ENCODE measurements at regions not wholly inside any gene's neighbourhood (a gene's known extent, or its start where the extent isn't known, plus 50 kb on each side); places are given as distances from the start of the nearest gene placed in this dataset.

DNA sequence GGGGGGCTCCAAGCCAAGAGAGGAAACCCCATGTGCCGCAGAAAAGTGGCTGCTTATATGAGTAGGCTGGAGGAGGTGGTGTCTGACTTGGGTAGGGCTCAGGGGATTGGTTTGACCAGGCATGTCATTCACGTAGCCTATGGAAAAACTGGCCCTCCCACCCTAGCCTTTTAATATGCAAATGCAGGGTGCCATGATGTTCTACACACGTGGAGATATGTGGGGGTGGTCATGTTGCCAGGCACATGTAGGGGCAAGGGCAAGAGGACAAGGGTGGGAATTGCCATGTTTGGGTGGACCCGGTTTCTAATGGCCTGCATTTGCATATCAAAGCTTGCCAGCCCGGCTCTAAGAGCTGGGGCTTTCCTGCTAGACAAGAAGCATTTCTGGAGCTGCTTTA is 86.9 kb upstream of the SHISA3 start:
- POLR2A ChIA-PET = no interaction called here
- no peaks in the 10 kb centered on the region for H3K9me2 ChIP-seq (ENCODE audit: insufficient read depth)
- no peaks in the 10 kb centered on the region for H3K9me3 ChIP-seq (ENCODE audit: control insufficient read depth in 1 of 2, insufficient read depth in 1 of 2, low read depth in 1 of 2, low read length in 2 of 2)
- H3K79me2 ChIP-seq (ENCODE audit: insufficient read depth, low read length) = no peaks in the 10 kb centered on the region
- H2AFZ ChIP-seq (ENCODE audit: low read depth, low read length, poor library complexity, severe bottlenecking) = no peak overlapping the region
- H3K27ac ChIP-seq (ENCODE audit: low read depth, low read length) = no peak overlapping the region
- no TSS peak for BruUV-seq (replicated peaks)
- H3K27me3 ChIP-seq (ENCODE audit: insufficient read depth, low read length) = no peaks in the 10 kb centered on the region
- no peak overlapping the region for H3K4me2 ChIP-seq (ENCODE audit: low read length)
- H3K9ac ChIP-seq (ENCODE audit: low read length) = no peak overlapping the region
- no peaks in the 10 kb centered on the region for H4K20me1 ChIP-seq (ENCODE audit: insufficient read depth)
- DNase-seq (ENCODE audit: low read depth, low spot score) = no peak
- TF ChIP-seq, protein P1, sequence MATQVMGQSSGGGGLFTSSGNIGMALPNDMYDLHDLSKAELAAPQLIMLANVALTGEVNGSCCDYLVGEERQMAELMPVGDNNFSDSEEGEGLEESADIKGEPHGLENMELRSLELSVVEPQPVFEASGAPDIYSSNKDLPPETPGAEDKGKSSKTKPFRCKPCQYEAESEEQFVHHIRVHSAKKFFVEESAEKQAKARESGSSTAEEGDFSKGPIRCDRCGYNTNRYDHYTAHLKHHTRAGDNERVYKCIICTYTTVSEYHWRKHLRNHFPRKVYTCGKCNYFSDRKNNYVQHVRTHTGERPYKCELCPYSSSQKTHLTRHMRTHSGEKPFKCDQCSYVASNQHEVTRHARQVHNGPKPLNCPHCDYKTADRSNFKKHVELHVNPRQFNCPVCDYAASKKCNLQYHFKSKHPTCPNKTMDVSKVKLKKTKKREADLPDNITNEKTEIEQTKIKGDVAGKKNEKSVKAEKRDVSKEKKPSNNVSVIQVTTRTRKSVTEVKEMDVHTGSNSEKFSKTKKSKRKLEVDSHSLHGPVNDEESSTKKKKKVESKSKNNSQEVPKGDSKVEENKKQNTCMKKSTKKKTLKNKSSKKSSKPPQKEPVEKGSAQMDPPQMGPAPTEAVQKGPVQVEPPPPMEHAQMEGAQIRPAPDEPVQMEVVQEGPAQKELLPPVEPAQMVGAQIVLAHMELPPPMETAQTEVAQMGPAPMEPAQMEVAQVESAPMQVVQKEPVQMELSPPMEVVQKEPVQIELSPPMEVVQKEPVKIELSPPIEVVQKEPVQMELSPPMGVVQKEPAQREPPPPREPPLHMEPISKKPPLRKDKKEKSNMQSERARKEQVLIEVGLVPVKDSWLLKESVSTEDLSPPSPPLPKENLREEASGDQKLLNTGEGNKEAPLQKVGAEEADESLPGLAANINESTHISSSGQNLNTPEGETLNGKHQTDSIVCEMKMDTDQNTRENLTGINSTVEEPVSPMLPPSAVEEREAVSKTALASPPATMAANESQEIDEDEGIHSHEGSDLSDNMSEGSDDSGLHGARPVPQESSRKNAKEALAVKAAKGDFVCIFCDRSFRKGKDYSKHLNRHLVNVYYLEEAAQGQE (IDR thresholded peaks at IDR 0.05; ENCODE audit: low read depth) = no peak
- TF ChIP-seq ZNF274 (IDR thresholded peaks at IDR 0.05; ENCODE audit: low read depth, low read length) (no peak), SIN3A (IDR thresholded peaks at IDR 0.05; ENCODE audit: low read depth) (no peak), EZH2 (IDR thresholded peaks at IDR 0.05) (no peak), ELF1 (IDR thresholded peaks at IDR 0.05; ENCODE audit: borderline replicate concordance, low read depth) (no peak), SP1 (IDR thresholded peaks at IDR 0.05; ENCODE audit: low read depth) (no peak), TCF7L2 (IDR thresholded peaks at IDR 0.05; ENCODE audit: borderline replicate concordance, extremely low read depth, insufficient read depth, insufficient read length) (no peak)
- CTCF ChIA-PET = no interaction called here
- ATAC-seq = no peak
- RAD21 ChIA-PET (ENCODE audit: low non-redundant PET in 1 of 2, low total read pairs in 2 of 2, uncharacterized antibody in 2 of 2, unreplicated experiment in 2 of 2) = no interaction called here
- H3K36me3 ChIP-seq (ENCODE audit: control insufficient read depth in 1 of 2, insufficient read depth in 2 of 2, low read length in 2 of 2) = no peaks in the 10 kb centered on the region
- H3K4me1 ChIP-seq (ENCODE audit: control insufficient read depth in 1 of 2, insufficient read depth in 2 of 2, low read length in 2 of 2) = peaks cover 0 to 9% of the 10 kb centered on the region in 2 experiments; a peak in 1 of 4 replicates
- no peak overlapping the region for H3K4me3 ChIP-seq (replicated peaks in 1 of 2; ENCODE audit: low read depth in 1 of 2, low read length in 2 of 2)
- intact Hi-C loops (cut with micrococcal nuclease) = no loop called here

DNA sequence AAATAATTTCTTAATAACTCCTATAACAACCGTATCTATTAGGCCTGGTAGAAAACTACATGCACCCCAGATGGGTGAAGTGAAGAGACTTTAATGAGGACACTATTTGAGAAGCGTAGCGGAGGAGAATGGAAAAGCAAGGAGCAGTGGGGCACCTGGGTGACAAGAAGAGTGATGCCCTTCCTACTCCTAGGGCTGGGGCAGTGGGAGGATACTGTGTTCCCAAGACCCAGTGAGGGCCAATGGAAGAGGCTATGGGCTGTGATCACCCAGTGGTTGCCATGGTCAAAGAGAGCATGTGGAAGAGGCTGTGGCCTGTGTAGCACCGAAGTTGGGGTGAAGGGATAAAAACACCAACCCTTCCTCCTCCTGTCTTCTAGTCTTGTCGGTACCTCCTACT is 86.5 kb upstream of the SHISA3 start:
- Histone ChIP-seq H3K4me2 (ENCODE audit: low read length) (no peak overlapping the region), H3K36me3 (ENCODE audit: control insufficient read depth in 1 of 2, insufficient read depth in 2 of 2, low read length in 2 of 2) (no peaks in the 10 kb centered on the region), H2AFZ (ENCODE audit: low read depth, low read length, poor library complexity, severe bottlenecking) (no peak overlapping the region), H3K9ac (ENCODE audit: low read length) (no peak overlapping the region), H3K9me2 (ENCODE audit: insufficient read depth) (no peaks in the 10 kb centered on the region), H3K9me3 (ENCODE audit: control insufficient read depth in 1 of 2, insufficient read depth in 1 of 2, low read depth in 1 of 2, low read length in 2 of 2) (no peaks in the 10 kb centered on the region), H3K79me2 (ENCODE audit: insufficient read depth, low read length) (no peaks in the 10 kb centered on the region), H3K27ac (ENCODE audit: low read depth, low read length) (no peak overlapping the region), H3K4me3 (replicated peaks in 1 of 2; ENCODE audit: low read depth in 1 of 2, low read length in 2 of 2) (no peak overlapping the region), H4K20me1 (ENCODE audit: insufficient read depth) (no peaks in the 10 kb centered on the region), H3K4me1 (ENCODE audit: control insufficient read depth in 1 of 2, insufficient read depth in 2 of 2, low read length in 2 of 2) (peaks cover 0 to 9% of the 10 kb centered on the region in 2 experiments; a peak in 1 of 4 replicates), H3K27me3 (ENCODE audit: insufficient read depth, low read length) (no peaks in the 10 kb centered on the region)
- RAD21 ChIA-PET (ENCODE audit: low non-redundant PET in 1 of 2, low total read pairs in 2 of 2, uncharacterized antibody in 2 of 2, unreplicated experiment in 2 of 2) = no interaction called here
- BruUV-seq (replicated peaks) = no TSS peak
- DNase-seq (ENCODE audit: low read depth, low spot score) (no peak), ATAC-seq (no peak)
- POLR2A ChIA-PET = no interaction called here
- CTCF ChIA-PET = no interaction called here
- intact Hi-C loops (cut with micrococcal nuclease) = no loop called here
- TF ChIP-seq JUND (IDR thresholded peaks at IDR 0.05) (no peak), SRF (IDR thresholded peaks at IDR 0.05; ENCODE audit: low read depth) (no peak), RAD21 (IDR thresholded peaks at IDR 0.05; ENCODE audit: low read depth) (no peak), POLR2AphosphoS5 (IDR thresholded peaks at IDR 0.05; ENCODE audit: low read depth, low read length) (no peak), YY1 (IDR thresholded peaks at IDR 0.05; ENCODE audit: extremely low read depth, insufficient replicate concordance, low read depth, low read length) (no peak), EZH2 (IDR thresholded peaks at IDR 0.05) (no peak), ZNF274 (IDR thresholded peaks at IDR 0.05; ENCODE audit: low read depth, low read length) (no peak)
- TF ChIP-seq, protein P2, sequence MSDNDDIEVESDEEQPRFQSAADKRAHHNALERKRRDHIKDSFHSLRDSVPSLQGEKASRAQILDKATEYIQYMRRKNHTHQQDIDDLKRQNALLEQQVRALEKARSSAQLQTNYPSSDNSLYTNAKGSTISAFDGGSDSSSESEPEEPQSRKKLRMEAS (IDR thresholded peaks at IDR 0.05) = no peak
- TF ChIP-seq, protein P3, sequence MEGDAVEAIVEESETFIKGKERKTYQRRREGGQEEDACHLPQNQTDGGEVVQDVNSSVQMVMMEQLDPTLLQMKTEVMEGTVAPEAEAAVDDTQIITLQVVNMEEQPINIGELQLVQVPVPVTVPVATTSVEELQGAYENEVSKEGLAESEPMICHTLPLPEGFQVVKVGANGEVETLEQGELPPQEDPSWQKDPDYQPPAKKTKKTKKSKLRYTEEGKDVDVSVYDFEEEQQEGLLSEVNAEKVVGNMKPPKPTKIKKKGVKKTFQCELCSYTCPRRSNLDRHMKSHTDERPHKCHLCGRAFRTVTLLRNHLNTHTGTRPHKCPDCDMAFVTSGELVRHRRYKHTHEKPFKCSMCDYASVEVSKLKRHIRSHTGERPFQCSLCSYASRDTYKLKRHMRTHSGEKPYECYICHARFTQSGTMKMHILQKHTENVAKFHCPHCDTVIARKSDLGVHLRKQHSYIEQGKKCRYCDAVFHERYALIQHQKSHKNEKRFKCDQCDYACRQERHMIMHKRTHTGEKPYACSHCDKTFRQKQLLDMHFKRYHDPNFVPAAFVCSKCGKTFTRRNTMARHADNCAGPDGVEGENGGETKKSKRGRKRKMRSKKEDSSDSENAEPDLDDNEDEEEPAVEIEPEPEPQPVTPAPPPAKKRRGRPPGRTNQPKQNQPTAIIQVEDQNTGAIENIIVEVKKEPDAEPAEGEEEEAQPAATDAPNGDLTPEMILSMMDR (IDR thresholded peaks at IDR 0.05 in 2 of 3, conservative IDR thresholded peaks at IDR 0.05 in 1 of 3; ENCODE audit: borderline replicate concordance in 1 of 3, insufficient read depth in 1 of 3, low read depth in 2 of 3, low read length in 2 of 3) = no peak
- TF ChIP-seq, protein P4, sequence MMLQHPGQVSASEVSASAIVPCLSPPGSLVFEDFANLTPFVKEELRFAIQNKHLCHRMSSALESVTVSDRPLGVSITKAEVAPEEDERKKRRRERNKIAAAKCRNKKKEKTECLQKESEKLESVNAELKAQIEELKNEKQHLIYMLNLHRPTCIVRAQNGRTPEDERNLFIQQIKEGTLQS (IDR thresholded peaks at IDR 0.05) = no peak

Measured in HCT116 (cell line).